GM21786 (cell line): ENCODE measurements at regions not wholly inside any gene's neighbourhood (a gene's known extent, or its start where the extent isn't known, plus 50 kb on each side); places are given as distances from the start of the nearest gene placed in this dataset.

Source experiments
- ATAC-seq: cut with Tn5 transposase; IDR thresholded peaks from one replicate; pipeline ENCODE4 v1.9.1; 2021; ENCODE audit not compliant: unreplicated experiment

DNA sequence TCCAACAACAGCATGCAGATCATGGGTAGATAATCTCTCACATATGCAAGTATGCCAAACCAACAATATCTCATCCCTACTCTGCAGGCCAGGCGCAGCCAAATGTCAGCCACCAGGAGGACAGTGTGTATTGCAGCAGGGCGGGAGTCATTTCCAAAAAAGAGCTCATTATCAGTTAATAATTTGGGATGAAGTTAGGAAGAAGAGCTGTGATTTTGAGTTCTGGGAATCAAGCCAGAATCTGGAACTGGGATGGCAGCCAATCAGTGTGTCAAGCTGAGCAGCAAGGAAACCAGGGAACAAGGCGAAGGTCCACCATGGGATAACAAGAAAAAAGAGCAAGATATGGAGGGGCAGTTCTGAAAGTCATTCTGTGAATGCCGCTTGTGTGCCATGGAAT, 88.2 kb upstream of the CAMK2D start:
- no peak for ATAC-seq

DNA sequence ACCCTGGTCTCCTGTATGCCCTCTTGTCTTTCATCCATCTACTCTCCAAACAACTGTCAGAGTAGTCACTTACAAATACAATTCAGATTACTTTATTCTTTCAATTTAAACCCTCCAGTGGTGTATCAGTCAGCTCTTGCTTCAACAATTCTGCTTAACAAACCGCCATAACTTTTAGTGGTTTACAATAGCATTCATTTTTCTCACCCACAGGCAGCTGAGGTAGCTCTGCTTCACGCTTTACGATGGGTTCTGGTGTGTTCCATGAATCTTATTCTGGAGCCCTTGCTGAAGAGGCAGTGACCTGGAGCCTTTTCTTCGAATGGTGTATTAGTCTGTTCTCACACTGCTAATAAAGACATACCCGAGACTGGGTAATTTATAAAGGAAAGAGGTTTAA, 86.2 kb upstream of the CAMK2D start:
- no peak for ATAC-seq

DNA sequence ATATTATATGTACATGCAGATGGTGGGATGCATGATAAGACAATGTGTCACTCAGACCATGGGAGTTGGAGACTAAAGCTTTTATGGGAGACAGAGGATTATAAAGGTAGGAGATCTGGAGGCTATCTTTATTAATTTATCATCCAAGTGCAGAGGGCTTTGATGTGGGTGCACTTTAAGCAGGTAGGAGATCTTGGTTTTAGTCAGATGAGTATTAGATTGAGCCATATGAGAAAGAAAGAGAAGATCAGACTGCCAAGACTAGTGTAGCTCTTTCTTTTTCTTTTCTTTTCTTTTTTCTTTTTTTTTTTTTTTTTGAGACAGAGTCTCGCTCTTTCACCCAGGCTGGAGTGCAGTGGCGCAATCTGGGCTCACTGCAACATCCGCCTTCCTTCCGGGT, 84.9 kb upstream of the CAMK2D start:
- no peak for ATAC-seq

DNA sequence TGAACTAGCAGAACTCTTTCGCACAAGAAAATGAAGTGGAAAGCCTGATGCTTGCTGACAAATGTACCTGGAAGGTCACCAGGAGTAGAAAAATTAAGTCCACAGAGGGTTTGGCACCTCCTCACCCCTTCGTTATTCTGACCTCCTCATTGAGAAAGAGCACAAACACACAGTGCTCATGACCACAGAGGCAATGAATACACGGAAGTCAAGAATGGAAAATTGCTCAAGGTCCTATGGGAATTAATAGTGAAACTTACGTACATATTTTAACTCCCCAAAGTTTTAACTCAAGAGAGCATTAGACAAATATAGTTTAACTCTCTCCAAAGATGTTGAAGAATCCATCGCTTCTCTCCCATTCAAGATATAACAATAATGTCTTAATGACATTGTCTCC, 83.6 kb upstream of the CAMK2D start:
- no peak for ATAC-seq

DNA sequence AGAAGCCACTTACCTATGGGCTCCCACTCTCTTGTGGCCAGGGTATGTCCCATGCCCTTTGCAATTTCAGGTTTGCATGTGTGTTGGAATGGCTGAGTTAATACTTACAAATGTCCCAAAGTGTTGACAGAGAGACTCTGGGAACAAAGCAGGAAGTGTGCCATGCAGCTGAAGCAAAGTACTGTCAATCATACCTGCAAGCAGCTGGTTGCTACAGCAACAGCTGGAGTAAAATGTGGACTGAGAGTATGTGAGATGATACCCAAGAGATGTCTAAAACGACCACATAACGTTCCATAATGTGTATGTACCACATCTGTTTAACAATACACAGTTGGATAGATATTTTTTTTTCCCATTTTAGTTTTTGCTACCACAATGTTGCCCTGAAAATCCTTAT, 82.8 kb upstream of the CAMK2D start:
- no peak for ATAC-seq

DNA sequence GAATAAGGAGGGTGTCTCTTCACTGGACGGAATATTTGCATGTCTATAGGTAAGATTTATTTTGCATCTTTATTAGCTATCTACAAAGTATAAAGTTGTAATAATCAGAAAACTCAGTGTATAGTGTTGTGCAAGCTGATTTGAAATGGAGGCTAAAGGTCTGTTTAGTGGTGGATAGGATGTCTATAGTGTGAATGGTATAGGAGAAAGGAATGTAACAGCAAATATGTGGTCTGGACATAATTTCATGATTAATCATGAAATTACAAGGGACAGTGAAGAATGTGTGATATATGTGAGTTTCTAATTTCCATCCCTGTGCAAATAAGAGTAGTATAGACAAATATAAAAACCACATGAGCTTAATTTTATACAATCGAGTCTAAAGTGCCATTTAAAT, 79.3 kb upstream of the CAMK2D start:
- no peak for ATAC-seq

DNA sequence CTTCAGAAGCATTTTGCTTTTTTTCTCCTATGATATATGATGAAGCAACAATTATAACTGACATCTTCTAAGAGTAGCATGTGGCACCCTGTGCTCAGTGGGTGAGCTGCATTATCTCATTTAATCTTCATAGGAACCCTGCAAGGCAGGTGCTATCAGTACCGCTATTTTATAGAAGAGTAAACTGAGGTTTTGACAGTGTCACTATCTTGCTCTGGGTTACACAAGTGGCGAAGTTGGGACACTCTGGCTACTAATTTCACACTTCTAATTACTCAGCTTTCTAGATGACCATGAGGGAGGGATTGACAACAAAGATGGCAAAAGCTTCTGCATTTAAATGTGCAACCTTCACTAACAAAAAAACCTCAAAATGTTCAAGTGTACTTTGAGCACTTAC, 76.9 kb upstream of the CAMK2D start:
- no peak for ATAC-seq

DNA sequence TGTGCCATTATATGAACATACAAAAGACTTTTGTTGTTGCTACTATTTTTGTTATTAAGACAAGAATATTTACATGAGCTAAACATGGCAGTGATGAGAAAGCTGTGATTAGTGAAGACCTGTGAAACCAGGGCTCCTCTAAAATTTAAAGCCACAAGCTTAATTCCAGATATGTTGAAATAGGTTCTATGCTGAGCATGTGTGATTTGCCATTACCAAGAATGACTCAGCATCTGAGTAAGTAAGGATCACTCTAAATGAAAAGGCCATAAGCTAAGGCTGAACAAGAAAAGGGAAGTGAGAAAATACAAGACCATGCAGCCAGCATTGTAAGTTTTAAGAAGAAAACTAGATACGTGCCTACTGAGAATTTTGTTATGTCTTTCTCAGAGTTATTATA, 75.9 kb upstream of the CAMK2D start:
- peak; percentile 100 for ATAC-seq

DNA sequence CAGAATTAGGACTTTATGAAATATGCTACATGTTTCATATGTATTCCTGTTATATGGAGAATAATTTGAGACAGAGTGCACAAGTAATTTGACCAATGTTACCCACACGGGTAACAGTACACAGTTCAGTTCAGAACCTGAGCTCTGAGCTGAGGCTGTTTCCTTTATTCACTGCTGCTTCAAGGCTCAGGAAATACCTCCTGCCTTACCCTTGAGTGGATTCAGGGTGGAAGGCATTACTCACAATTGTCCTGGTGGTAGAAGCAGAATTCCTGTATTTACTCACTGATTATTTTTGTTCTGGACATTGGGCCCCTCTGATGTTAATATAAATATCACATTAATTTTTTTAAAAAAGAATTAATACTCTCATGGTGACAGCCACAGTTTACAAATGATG, 73.5 kb upstream of the CAMK2D start:
- no peak for ATAC-seq

DNA sequence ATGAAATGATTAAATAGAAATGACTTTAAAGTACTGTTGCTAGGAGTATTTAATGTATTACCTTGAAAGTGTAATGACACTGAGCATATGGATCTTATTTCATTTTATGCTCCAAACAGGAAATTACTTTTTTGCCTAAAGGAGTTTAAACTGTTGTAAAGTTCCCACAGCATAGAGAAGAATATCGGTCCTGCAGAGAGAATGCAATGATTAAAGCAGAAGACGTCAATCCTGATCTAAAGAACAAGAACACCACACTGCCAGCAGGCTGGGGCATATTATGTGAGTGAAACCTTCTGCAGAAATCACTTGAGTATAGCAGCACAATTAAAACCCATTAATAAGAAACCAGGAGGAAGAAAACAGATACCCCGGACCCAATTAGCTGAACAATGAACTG, 72.8 kb upstream of the CAMK2D start:
- ATAC-seq = no peak

DNA sequence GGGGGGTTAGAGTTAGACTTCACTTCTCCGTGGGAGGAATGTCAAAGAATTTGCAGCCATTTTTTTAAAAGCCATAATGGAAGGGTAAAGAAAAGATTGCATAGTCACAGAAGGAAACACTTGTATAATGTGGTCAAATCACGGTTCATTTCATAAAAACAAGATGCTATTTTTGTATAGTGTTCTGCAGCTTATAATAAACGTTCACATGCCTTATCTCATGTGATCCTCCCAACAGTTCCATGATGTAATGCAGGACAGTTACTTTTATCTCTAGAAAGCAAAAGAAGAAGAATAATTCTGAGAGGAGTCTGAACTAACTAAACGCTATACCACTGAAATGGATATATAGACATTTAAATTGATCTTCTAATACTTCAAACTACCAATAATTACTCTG, 71.3 kb upstream of the CAMK2D start:
- ATAC-seq = no peak

DNA sequence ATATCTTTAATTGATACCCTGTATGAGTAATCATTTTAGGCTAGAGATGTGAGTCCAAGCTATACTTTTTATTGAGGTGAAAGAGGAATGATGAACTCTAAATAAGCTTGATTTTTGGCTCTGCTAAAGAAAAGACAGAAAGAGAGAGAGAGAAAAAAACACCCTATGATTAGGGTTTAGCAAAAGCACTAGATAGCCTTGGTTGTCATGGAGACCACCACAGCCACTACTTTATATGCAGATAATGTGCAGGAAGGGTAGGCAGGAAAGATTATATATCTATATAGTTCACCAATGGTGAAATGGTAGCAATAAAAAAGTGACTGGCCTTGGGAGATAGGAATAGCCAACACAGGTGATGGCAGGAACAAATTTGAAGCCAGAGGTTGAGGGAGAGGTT, 69.9 kb upstream of the CAMK2D start:
- ATAC-seq = no peak

DNA sequence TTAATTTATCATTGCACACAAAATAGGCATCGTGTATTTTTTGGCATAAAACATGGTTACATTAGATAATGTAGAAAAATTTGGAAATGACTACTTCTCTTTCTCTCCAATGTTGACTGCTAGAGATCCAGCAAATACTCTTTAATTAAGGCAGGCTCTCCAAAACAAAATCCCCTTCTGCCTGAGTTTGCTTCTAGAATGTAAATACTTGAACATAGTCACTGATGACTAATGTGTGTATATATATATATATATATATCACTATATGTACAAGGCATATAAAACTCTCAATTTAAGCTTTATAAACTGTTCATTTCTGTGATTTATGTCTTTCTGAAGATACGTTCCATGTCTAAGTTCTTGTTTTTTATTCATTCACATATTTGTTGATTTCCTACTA, 67.2 kb upstream of the CAMK2D start:
- no peak for ATAC-seq

DNA sequence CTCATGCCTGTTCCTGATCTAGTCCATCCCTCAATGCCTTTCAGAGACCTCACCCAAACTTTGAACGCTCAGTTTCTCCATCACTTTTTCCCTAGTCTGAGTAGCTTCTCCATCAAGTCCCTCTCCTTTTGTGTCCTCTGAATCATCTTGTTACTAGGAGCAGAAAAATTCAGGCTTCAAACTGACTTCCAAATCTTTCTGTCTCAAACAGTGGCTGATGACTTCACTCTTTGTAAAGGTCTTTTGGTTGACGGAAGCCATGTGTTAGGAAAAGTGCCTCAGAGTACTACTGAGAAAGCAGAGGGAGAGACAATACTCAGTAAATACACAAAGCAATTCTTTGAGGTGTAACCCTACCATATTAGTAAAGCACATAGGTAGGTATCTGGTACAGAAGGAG, 65.7 kb upstream of the CAMK2D start:
- ATAC-seq = no peak

DNA sequence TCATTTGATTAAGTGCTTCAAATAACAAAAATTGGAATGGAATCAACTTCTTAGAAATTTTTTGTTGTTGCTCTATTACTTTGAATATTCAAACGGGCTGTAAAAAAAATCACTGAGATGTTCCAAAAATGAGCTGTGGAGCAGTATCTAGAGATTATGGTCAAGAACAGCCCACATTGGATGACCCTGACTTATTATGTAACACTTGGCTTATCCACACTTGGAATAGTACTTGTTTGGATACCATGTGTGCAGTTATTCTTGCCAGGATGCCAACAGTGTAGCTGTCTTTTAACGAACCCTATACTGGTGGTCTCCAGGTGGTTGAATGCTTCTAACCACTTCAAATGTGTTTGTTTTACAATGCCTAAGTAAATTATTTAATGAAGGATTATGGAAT, 64.9 kb upstream of the CAMK2D start:
- ATAC-seq = no peak

DNA sequence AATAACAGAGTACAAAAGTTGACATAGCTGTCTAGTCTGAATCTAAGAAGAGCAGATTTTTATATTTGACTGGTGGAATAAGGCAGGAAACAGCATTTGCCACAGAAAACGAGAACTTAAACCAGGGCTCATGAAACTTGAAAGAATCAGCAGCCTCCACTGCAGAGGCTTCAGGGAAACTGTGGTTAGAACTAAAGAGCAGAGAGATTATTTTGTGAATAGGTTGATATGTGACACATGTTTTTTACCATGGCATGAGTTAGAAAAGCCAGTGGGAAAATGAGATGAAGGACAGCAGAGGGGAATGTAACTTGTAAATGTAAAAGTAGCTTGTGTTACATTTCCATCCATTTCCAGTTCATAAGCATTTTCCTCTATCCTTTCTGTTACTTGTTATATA, 63.7 kb upstream of the CAMK2D start:
- ATAC-seq = peak; percentile 64

DNA sequence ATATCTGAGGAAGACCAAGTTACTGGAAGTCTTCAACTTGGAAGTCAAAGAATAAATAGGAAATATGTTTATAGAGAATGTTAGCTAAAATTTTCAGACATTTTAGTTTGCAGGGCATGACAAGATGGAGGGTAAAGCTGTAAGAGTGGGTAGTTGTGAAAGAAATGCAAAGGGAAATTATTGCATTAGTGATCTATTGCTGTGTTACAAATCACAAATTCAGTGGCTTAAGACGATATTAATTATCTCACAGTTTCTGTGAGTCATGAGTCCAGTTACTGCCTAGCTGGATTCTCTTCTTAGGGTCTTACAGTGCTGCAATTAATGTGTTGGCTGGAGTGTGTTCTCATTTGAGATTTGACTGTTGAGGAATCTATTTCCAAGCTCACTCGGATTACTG, 62.9 kb upstream of the CAMK2D start:
- no peak for ATAC-seq

DNA sequence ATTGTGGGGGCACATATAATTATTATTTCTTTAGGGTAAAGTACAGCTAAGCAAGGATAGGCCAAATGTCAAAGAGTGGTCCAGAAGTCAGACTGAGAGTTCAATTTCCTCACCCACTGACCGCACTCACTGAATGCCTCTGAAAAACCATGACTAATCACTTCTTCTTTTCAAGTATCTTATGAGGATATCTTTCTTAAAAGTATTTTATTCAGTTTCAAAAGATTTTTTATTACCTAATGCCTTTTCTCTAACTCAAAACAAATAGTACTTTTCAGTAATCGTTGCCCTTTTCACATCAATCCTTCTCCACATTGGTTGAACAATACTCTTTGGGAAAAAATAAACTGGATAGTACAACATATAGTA, 61.7 kb upstream of the CAMK2D start:
- peak; percentile 63 for ATAC-seq

DNA sequence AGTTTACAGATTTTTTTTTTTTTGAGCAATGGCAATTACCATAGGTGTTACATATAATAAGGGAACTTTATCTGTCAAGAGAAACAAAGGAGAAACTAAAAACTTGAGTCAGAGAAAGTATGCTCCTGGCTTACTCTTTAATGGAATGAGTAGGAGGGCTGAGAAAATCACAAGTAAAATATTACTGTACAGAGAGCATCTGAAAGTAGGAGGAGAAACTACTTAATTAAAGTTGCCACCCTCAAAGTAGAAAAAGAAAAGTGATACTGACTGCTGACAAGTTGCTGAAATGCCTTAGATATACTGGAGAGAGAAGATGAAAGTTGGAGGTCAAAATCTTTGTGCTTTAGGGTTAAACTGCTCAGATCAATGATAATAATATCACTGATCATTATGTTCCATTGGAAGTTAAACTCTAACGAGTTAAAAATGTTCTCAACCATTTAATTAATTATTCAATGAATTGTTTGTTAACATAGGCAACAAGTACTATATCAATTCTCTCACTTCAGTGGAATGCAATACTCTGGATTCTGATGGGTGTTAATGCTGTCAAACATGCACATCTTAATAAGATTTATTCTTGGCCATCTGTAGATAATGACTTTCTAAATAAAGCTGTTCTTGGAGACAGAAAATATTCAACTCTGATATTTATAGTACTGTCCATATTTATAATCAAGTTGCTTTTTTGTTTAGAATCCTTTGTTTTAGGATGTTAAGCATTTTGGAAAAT, 61.2 kb upstream of the CAMK2D start:
- ATAC-seq = peak; percentile 76

DNA sequence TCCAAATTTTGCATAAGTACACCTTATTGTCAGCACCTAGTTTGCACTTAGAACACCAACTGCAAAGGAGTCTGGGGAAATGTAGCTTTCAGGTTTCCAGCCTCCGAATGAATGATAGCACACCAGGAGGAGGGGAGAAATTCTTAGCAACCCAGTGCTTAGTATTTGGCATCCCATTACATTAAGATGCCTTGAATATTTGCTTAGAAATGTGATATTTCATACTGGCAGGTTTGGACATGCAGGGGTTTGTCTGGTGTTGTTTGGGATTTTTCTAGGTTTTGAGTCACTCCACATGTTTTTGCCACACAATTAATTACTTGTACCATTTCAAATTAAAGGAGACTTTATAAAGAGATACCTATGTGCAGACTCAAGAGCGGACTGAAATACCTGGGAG, 60.3 kb upstream of the CAMK2D start:
- no peak for ATAC-seq

DNA sequence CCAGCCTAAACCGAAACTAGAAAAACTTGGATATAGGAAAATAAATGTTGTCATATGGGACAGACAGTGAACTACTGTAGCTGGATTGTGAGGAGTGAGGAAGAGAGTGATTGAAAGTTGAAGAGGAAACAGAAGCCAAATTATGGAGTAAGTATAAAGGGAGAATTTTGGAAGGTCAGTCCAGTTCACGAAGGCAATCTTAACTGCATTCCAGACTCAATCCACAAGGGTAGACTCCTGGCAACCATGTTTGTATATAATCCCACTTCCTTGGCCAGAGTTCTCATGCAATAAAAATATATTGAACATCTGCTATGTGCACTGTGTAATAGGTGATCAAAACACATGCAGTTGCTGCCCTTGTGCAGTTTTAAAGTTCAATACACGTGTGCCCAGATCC, 58.6 kb upstream of the CAMK2D start:
- ATAC-seq = no peak

DNA sequence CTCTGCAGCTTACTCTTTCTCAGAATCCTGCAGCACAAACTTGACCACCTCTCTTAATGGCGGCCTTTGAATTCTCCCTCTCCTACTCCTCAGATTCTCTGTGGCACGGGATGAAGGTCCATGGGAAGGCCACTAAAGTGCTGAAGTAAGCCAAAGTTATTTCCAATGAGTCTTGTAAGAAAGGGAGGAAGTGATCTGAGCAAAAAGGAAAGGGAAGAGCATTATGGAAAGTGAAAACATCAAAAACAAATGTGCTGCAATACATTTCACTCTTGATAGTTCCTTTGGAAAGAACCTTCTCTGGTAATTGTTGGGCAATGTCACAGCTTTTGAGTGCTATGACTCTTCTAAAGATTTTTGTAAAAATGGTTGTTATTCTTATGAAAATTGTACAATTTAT, 54.3 kb upstream of the CAMK2D start:
- no peak for ATAC-seq

DNA sequence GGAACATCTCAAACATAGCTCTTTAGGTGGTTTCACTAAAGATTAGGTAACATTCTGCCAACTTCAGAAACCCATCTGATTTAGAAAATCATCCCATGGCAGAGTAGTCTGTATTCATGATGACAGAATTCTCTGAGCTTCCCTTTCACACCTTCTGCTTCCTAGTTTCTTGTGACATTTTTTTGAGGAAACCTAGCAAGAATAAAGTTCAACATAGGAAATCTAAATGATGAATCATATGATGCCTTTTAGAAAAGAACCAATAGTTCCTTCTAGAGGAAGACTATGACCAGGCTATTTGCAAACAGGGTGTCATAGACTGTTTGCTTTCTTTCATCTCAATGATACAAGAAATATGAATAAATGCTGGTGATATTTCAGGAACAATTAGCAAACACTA, 49.8 kb upstream of the CAMK2D start:
- ATAC-seq = no peak
